HL-60 (cell line): ENCODE measurements at regions not wholly inside any gene's neighbourhood (a gene's known extent, or its start where the extent isn't known, plus 50 kb on each side); places are given as distances from the start of the nearest gene placed in this dataset.

Experiments used
- DNase-seq, 2 experiments: peaks; one replicate each; pipeline ENCODE4 v3.0.0-alpha.2; 2010 to 2020; ENCODE audit warnings: low read depth in 1 of 2, low spot score in 1 of 2
- H3K27ac ChIP-seq: fragments of 250-450 bp; sonication (Bioruptor Pico); replicated peaks from 2 replicates; pipeline ENCODE4 v1.5.1; 2020; ENCODE audit warnings: mild to moderate bottlenecking, moderate library complexity
- H3K27me3 ChIP-seq: fragments of 250-450 bp; sonication (Bioruptor Pico); 2 replicates; pipeline ENCODE4 v1.5.1; 2021; ENCODE audit warnings: mild to moderate bottlenecking, moderate library complexity; ENCODE audit not compliant: insufficient read depth, poor library complexity, severe bottlenecking
- H3K4me3 ChIP-seq: replicated peaks from 2 replicates; pipeline ENCODE4 v1.5.1; 2011; ENCODE audit warnings: mild to moderate bottlenecking, control low read depth, low read length; ENCODE audit not compliant: insufficient read depth
- GABPA ChIP-seq: IDR thresholded peaks from 2 replicates; pipeline ENCODE4 v1.6.1; 2012; ENCODE audit warnings: low read depth
- POLR2AphosphoS5 ChIP-seq: IDR thresholded peaks from 2 replicates; pipeline ENCODE4 v1.6.1; 2012; ENCODE audit warnings: low read depth
- REST ChIP-seq: IDR thresholded peaks from 2 replicates; pipeline ENCODE4 v1.6.1; 2012; ENCODE audit warnings: low read depth; ENCODE audit not compliant: insufficient replicate concordance
- SPI1 ChIP-seq: IDR thresholded peaks from 2 replicates; pipeline ENCODE4 v1.6.1; 2012; ENCODE audit warnings: low read depth, mild to moderate bottlenecking, borderline replicate concordance
- TF ChIP-seq, protein P1 (sequence below): IDR thresholded peaks from one replicate; pipeline ENCODE4 v1.5.1; 2011; ENCODE audit warnings: low read length, control low read depth, inconsistent platforms; ENCODE audit not compliant: insufficient read depth

GRCh38 chr3:115323380-115323779 lies 176.3 kb upstream of the ZBTB20 start:
- DNase-seq, result no peak
- TF ChIP-seq, protein P1, sequence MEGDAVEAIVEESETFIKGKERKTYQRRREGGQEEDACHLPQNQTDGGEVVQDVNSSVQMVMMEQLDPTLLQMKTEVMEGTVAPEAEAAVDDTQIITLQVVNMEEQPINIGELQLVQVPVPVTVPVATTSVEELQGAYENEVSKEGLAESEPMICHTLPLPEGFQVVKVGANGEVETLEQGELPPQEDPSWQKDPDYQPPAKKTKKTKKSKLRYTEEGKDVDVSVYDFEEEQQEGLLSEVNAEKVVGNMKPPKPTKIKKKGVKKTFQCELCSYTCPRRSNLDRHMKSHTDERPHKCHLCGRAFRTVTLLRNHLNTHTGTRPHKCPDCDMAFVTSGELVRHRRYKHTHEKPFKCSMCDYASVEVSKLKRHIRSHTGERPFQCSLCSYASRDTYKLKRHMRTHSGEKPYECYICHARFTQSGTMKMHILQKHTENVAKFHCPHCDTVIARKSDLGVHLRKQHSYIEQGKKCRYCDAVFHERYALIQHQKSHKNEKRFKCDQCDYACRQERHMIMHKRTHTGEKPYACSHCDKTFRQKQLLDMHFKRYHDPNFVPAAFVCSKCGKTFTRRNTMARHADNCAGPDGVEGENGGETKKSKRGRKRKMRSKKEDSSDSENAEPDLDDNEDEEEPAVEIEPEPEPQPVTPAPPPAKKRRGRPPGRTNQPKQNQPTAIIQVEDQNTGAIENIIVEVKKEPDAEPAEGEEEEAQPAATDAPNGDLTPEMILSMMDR, result no peak
- no peak for TF ChIP-seq GABPA
- TF ChIP-seq REST, result no peak
- no peak for TF ChIP-seq POLR2AphosphoS5
- no peak for TF ChIP-seq SPI1
- no peak overlapping the region for H3K4me3 ChIP-seq
- H3K27me3 ChIP-seq, result no peaks in the 10 kb centered on the region
- no peak overlapping the region for H3K27ac ChIP-seq

GRCh38 chr3:115324056-115324455 lies 177.0 kb upstream of the ZBTB20 start:
- Histone ChIP-seq H3K4me3 (no peak overlapping the region), H3K27ac (no peak overlapping the region), H3K27me3 (no peaks in the 10 kb centered on the region)
- DNase-seq, result no peak
- TF ChIP-seq, protein P1, result no peak
- no peak for TF ChIP-seq GABPA
- TF ChIP-seq REST, result no peak
- no peak for TF ChIP-seq SPI1
- TF ChIP-seq POLR2AphosphoS5, result no peak

GRCh38 chr3:115325539-115325938 lies 178.5 kb upstream of the ZBTB20 start:
- H3K27me3 ChIP-seq, result no peaks in the 10 kb centered on the region
- no peak overlapping the region for H3K27ac ChIP-seq
- H3K4me3 ChIP-seq, result no peak overlapping the region
- TF ChIP-seq SPI1 (no peak), POLR2AphosphoS5 (no peak), REST (peak; percentile 96)
- TF ChIP-seq, protein P1, result no peak
- DNase-seq, result no peak
